ENCODE measurements at regions not wholly inside any gene's neighbourhood (a gene's known extent, or its start where the extent isn't known, plus 50 kb on each side); places are given as distances from the start of the nearest gene placed in this dataset.

DNA sequence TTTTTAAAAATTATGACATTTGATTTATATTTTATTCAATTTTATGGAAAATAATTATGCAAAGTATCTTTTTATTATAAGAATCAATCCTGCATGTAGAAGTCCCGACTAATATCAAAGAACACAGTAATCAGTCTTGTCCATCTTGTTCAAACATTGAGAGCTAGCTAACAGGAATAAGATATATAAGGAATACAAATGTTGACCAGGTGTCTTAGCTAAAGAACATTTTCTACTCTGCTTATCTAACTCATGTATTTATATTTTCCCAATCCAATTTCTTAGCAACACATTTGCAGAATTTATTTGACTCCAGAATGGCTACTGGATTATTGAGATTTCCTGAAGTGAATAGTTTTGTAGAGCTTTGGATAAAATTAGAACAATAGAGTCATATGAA lies 61.5 kb upstream of the NR3C2 start:
- no peaks in the 10 kb centered on the region for H3K36me3 ChIP-seq (ENCODE audit: low read length)
- H4K20me1 ChIP-seq (ENCODE audit: low read depth, low read length) = no peaks in the 10 kb centered on the region
- H3K9ac ChIP-seq (ENCODE audit: low read length) = no peak overlapping the region
- no peaks in the 10 kb centered on the region for H3K9me2 ChIP-seq (replicated peaks; ENCODE audit: insufficient read depth, low read length)
- TF ChIP-seq EZH2phosphoT487 (conservative IDR thresholded peaks at IDR 0.05; ENCODE audit: low read length) (no peak), CTCF (IDR thresholded peaks at IDR 0.05; ENCODE audit: insufficient read depth, low read length, poor library complexity, severe bottlenecking) (no peak)
- H3K27ac ChIP-seq (ENCODE audit: low read depth, low read length) = no peak overlapping the region
- H3K79me2 ChIP-seq (ENCODE audit: insufficient read depth, low read length) = no peaks in the 10 kb centered on the region
- H3F3A ChIP-seq (ENCODE audit: insufficient read depth) = no peaks in the 10 kb centered on the region
- H3K9me3 ChIP-seq (ENCODE audit: insufficient read depth, low read length) = no peaks in the 10 kb centered on the region
- H2AFZ ChIP-seq (ENCODE audit: low read depth, low read length, severe bottlenecking) = no peak overlapping the region
- H3K27me3 ChIP-seq (ENCODE audit: low read length) = no peaks in the 10 kb centered on the region
- H3K4me2 ChIP-seq (ENCODE audit: low read depth, low read length, poor library complexity, severe bottlenecking) = no peak overlapping the region
- H3K4me3 ChIP-seq (ENCODE audit: insufficient read depth, low read length, poor library complexity, severe bottlenecking) = no peak overlapping the region

DNA sequence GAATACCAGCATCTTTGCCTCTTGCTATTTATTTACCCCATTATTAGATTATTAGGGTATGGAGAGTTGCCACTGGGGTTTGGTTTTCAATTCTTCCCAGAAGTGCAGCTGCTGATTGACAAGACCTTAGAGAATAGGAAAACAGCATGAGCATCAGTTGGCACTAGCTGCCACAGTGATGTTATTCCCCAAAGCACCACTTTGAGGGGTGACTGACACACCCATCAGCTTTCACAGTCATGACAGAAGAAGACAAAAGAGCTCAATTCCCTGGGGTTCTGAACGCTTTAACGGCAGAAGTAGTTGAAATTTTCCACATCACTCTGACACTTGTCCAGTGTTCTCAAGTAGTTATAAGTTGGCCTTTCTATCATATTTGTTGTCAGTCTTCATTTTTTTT lies 55.0 kb upstream of the NR3C2 start:
- no peak overlapping the region for H3K4me2 ChIP-seq (ENCODE audit: low read depth, low read length, poor library complexity, severe bottlenecking)
- no peak for TF ChIP-seq EZH2phosphoT487 (conservative IDR thresholded peaks at IDR 0.05; ENCODE audit: low read length)
- no peak for TF ChIP-seq CTCF (IDR thresholded peaks at IDR 0.05; ENCODE audit: insufficient read depth, low read length, poor library complexity, severe bottlenecking)

GRCh38 chr4:148495463-148495862 lies 53.2 kb upstream of the NR3C2 start:
- TF ChIP-seq EZH2phosphoT487 (conservative IDR thresholded peaks at IDR 0.05; ENCODE audit: low read length) = no peak
- no peak for TF ChIP-seq CTCF (IDR thresholded peaks at IDR 0.05; ENCODE audit: insufficient read depth, low read length, poor library complexity, severe bottlenecking)
- Histone ChIP-seq H3K9me3 (ENCODE audit: insufficient read depth, low read length) (no peaks in the 10 kb centered on the region), H3F3A (ENCODE audit: insufficient read depth) (no peaks in the 10 kb centered on the region), H3K9ac (ENCODE audit: low read length) (no peak overlapping the region), H2AFZ (ENCODE audit: low read depth, low read length, severe bottlenecking) (no peak overlapping the region), H3K4me2 (ENCODE audit: low read depth, low read length, poor library complexity, severe bottlenecking) (no peak overlapping the region), H3K79me2 (ENCODE audit: insufficient read depth, low read length) (no peaks in the 10 kb centered on the region), H3K36me3 (ENCODE audit: low read length) (no peaks in the 10 kb centered on the region), H4K20me1 (ENCODE audit: low read depth, low read length) (no peaks in the 10 kb centered on the region), H3K27ac (ENCODE audit: low read depth, low read length) (no peak overlapping the region), H3K9me2 (replicated peaks; ENCODE audit: insufficient read depth, low read length) (no peaks in the 10 kb centered on the region), H3K4me3 (ENCODE audit: insufficient read depth, low read length, poor library complexity, severe bottlenecking) (no peak overlapping the region), H3K27me3 (ENCODE audit: low read length) (no peaks in the 10 kb centered on the region)

More for the DNA sequence above, 55.0 kb upstream of the NR3C2 start:
- Histone ChIP-seq H3K4me3 (ENCODE audit: insufficient read depth, low read length, poor library complexity, severe bottlenecking) (no peak overlapping the region), H3K9me3 (ENCODE audit: insufficient read depth, low read length) (no peaks in the 10 kb centered on the region), H2AFZ (ENCODE audit: low read depth, low read length, severe bottlenecking) (no peak overlapping the region), H3K27me3 (ENCODE audit: low read length) (no peaks in the 10 kb centered on the region), H3K9ac (ENCODE audit: low read length) (no peak overlapping the region), H3F3A (ENCODE audit: insufficient read depth) (no peaks in the 10 kb centered on the region), H3K36me3 (ENCODE audit: low read length) (no peaks in the 10 kb centered on the region), H3K27ac (ENCODE audit: low read depth, low read length) (no peak overlapping the region), H4K20me1 (ENCODE audit: low read depth, low read length) (no peaks in the 10 kb centered on the region), H3K9me2 (replicated peaks; ENCODE audit: insufficient read depth, low read length) (no peaks in the 10 kb centered on the region), H3K79me2 (ENCODE audit: insufficient read depth, low read length) (no peaks in the 10 kb centered on the region)
